Keratinocyte (primary cell): ENCODE measurements at regions not wholly inside any gene's neighbourhood (a gene's known extent, or its start where the extent isn't known, plus 50 kb on each side); places are given as distances from the start of the nearest gene placed in this dataset.

ENCODE experiments used
- DNase-seq: peaks from one replicate; pipeline ENCODE4 v3.0.0-alpha.2; 2011; ENCODE audit warnings: low read depth, missing footprints, low spot score
- FAIRE-seq: peaks from 2 replicates; lab custom pipeline; 2011; peaks lifted over from hg19 to GRCh38; lab: Jason Lieb, UNC
- H2AFZ ChIP-seq: 2 replicates; pipeline ENCODE4 v1.6.0; 2012; ENCODE audit warnings: low read length, control low read depth, inconsistent platforms; ENCODE audit not compliant: control insufficient read depth
- H3K27ac ChIP-seq: 2 replicates; pipeline ENCODE4 v1.5.1; 2011; ENCODE audit warnings: low read length; ENCODE audit not compliant: control insufficient read depth, insufficient read depth
- H3K27me3 ChIP-seq: 3 replicates; pipeline ENCODE4 v1.6.0; 2011; ENCODE audit warnings: low read length; ENCODE audit not compliant: control insufficient read depth, insufficient read depth; ENCODE audit errors: extremely low read depth
- H3K36me3 ChIP-seq, 2 experiments: 2 replicates in 1 of 2; 3 replicates in 1 of 2; pipeline ENCODE4 v1.5.1; 2011; ENCODE audit warnings: low read length in 2 of 2, mild to moderate bottlenecking in 1 of 2; ENCODE audit not compliant: control insufficient read depth in 2 of 2, insufficient read depth in 2 of 2; ENCODE audit errors: extremely low read depth in 1 of 2
- H3K4me1 ChIP-seq: 3 replicates; pipeline ENCODE4 v1.5.1; 2011; ENCODE audit warnings: low read length; ENCODE audit not compliant: control insufficient read depth, insufficient read depth; ENCODE audit errors: extremely low read depth
- H3K4me2 ChIP-seq: 3 replicates; pipeline ENCODE4 v1.6.0; 2011; ENCODE audit warnings: low read depth, low read length; ENCODE audit not compliant: control insufficient read depth, insufficient read depth; ENCODE audit errors: extremely low read depth
- H3K4me3 ChIP-seq, 3 experiments: fragments of 200-600 bp in 1 of 3; sonication (generic) in 1 of 3; 2 replicates in 2 of 3; 3 replicates in 1 of 3; pipeline ENCODE4 v1.5.1; 2011 to 2016; ENCODE audit warnings: low read length in 3 of 3, mild to moderate bottlenecking in 3 of 3, control low read depth in 2 of 3, inconsistent platforms in 1 of 3, low read depth in 1 of 3, mixed read lengths in 1 of 3, mixed run types in 1 of 3, moderate library complexity in 1 of 3; ENCODE audit not compliant: control insufficient read depth in 2 of 3, insufficient read depth in 2 of 3; ENCODE audit errors: extremely low read depth in 1 of 3
- H3K79me2 ChIP-seq: 2 replicates; pipeline ENCODE4 v1.6.0; 2012; ENCODE audit warnings: low read length; ENCODE audit not compliant: control insufficient read depth, insufficient read depth
- H3K9ac ChIP-seq: 3 replicates; pipeline ENCODE4 v1.6.0; 2011; ENCODE audit warnings: low read length; ENCODE audit not compliant: control insufficient read depth, insufficient read depth; ENCODE audit errors: extremely low read depth
- H3K9me1 ChIP-seq: 3 replicates; pipeline ENCODE4 v1.6.0; 2011; ENCODE audit warnings: low read length; ENCODE audit not compliant: control insufficient read depth, insufficient read depth; ENCODE audit errors: extremely low read depth
- H3K9me3 ChIP-seq: 2 replicates; pipeline ENCODE4 v1.5.1; 2012; ENCODE audit warnings: low read depth, low read length; ENCODE audit not compliant: control insufficient read depth
- H4K20me1 ChIP-seq: 3 replicates; pipeline ENCODE4 v1.6.0; 2011; ENCODE audit warnings: low read length; ENCODE audit not compliant: control insufficient read depth, insufficient read depth; ENCODE audit errors: extremely low read depth
- EZH2 ChIP-seq: IDR thresholded peaks from one replicate; pipeline ENCODE4 v1.6.1; 2012; ENCODE audit warnings: inconsistent platforms, mild to moderate bottlenecking, low read length, moderate library complexity
- dilution Hi-C: fragments of 300-500 bp; cut with MboI; formaldehyde crosslinking; loops from one replicate; pipeline ENCODE4 v1.7.0; 2020; ENCODE audit warnings: low sequenced_read_pairs; ENCODE audit not compliant: extremely low pct_ligation_motif_present
- TF ChIP-seq, protein P1 (sequence below), 3 experiments: IDR thresholded peaks in 1 of 3; conservative IDR thresholded peaks in 1 of 3; optimal IDR thresholded peaks in 1 of 3; 2 replicates in 2 of 3; 3 replicates in 1 of 3; pipeline versions ENCODE3 to v1.5.1; 2011; ENCODE audit warnings: low read length in 3 of 3, mild to moderate bottlenecking in 3 of 3, moderate library complexity in 2 of 3, control low read depth in 1 of 3, inconsistent platforms in 1 of 3; ENCODE audit not compliant: insufficient read depth in 2 of 3; ENCODE audit errors: extremely low read depth in 1 of 3

DNA sequence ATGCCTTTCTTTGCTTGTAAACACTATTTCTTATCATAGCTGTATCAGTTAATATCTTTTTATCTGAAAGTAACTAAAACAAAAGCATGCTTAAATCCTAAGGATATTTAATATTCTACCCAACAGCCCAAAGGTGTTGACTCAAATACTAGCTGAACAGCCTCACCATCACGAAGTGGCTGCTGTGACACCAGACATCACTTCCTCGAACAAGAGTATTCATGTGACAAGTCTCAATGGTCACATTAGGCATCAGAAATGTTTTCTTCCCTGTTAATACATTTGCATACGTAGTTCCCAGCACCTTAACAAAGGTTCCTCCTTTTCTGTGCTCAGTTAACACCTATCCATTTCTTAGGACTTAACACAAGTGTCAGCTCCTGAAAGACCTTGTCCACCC is 193.8 kb upstream of the DYNLRB2 start:
- no peak overlapping the region for H3K4me2 ChIP-seq
- no peak overlapping the region for H3K4me3 ChIP-seq
- peaks cover 1% of the 10 kb centered on the region for H3K9me3 ChIP-seq
- H4K20me1 ChIP-seq = no peaks in the 10 kb centered on the region
- dilution Hi-C loops = no loop called here
- H3K9me1 ChIP-seq = no peaks in the 10 kb centered on the region
- no peak overlapping the region for H3K9ac ChIP-seq
- no peak for TF ChIP-seq EZH2
- TF ChIP-seq, protein P1, sequence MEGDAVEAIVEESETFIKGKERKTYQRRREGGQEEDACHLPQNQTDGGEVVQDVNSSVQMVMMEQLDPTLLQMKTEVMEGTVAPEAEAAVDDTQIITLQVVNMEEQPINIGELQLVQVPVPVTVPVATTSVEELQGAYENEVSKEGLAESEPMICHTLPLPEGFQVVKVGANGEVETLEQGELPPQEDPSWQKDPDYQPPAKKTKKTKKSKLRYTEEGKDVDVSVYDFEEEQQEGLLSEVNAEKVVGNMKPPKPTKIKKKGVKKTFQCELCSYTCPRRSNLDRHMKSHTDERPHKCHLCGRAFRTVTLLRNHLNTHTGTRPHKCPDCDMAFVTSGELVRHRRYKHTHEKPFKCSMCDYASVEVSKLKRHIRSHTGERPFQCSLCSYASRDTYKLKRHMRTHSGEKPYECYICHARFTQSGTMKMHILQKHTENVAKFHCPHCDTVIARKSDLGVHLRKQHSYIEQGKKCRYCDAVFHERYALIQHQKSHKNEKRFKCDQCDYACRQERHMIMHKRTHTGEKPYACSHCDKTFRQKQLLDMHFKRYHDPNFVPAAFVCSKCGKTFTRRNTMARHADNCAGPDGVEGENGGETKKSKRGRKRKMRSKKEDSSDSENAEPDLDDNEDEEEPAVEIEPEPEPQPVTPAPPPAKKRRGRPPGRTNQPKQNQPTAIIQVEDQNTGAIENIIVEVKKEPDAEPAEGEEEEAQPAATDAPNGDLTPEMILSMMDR (optimal IDR thresholded peaks at IDR 0.05 in 1 of 3, IDR thresholded peaks at IDR 0.05 in 1 of 3, conservative IDR thresholded peaks at IDR 0.05 in 1 of 3; ENCODE audit: extremely low read depth in 1 of 3, insufficient read depth in 2 of 3, low read length in 3 of 3) = no peak
- no peak overlapping the region for H3K27ac ChIP-seq
- H2AFZ ChIP-seq = no peak overlapping the region
- no peaks in the 10 kb centered on the region for H3K36me3 ChIP-seq
- no peaks in the 10 kb centered on the region for H3K79me2 ChIP-seq
- no peak for FAIRE-seq
- no peak for DNase-seq
- no peaks in the 10 kb centered on the region for H3K4me1 ChIP-seq
- H3K27me3 ChIP-seq = no peaks in the 10 kb centered on the region

DNA sequence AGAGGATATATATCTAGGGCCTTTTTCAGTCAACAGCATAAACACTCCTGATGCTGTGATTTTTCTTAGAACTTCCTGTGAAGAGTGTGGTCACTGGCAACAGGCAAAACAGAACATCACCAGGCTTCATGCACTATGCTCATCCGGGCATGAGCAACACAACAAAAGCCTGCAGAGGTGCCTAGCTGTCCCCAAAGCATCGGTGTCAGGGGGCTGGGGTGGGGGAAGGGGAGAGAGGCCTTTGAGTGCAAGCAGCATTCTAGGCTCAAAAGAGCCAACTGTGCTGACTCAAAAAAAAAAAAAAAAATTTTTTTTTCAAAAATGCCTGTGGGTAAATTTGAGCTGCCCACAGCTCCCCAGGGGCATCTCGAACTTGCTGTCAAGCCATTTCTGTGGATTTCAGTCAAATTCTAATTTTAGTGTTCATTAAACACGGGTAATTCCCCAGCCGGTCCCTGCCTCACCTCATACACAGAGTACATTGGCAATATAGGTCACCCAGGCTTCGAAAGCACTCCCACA is 194.6 kb upstream of the DYNLRB2 start:
- no peaks in the 10 kb centered on the region for H3K27me3 ChIP-seq
- peaks cover 1% of the 10 kb centered on the region for H3K9me3 ChIP-seq
- no peaks in the 10 kb centered on the region for H3K36me3 ChIP-seq
- dilution Hi-C loops = no loop called here
- FAIRE-seq = no peak
- DNase-seq = no peak
- no peak overlapping the region for H2AFZ ChIP-seq
- no peaks in the 10 kb centered on the region for H3K79me2 ChIP-seq
- no peak overlapping the region for H3K27ac ChIP-seq
- no peaks in the 10 kb centered on the region for H3K9me1 ChIP-seq
- H3K4me2 ChIP-seq = no peak overlapping the region
- H3K9ac ChIP-seq = no peak overlapping the region
- H3K4me1 ChIP-seq = no peaks in the 10 kb centered on the region
- H4K20me1 ChIP-seq = no peaks in the 10 kb centered on the region
- no peak for TF ChIP-seq EZH2
- TF ChIP-seq, protein P1 (optimal IDR thresholded peaks at IDR 0.05 in 1 of 3, IDR thresholded peaks at IDR 0.05 in 1 of 3, conservative IDR thresholded peaks at IDR 0.05 in 1 of 3; ENCODE audit: extremely low read depth in 1 of 3, insufficient read depth in 2 of 3, low read length in 3 of 3) = no peak
- H3K4me3 ChIP-seq = no peak overlapping the region
